ENCODE measurements at regions not wholly inside any gene's neighbourhood (a gene's known extent, or its start where the extent isn't known, plus 50 kb on each side); places are given as distances from the start of the nearest gene placed in this dataset.

GRCh38 chr1:222454782-222455181 lies 93.1 kb downstream of the HHIPL2 start:
- TF ChIP-seq CTCF (IDR thresholded peaks at IDR 0.05), result no peak
- no peak for TF ChIP-seq POLR2A (IDR thresholded peaks at IDR 0.05)

All from uterus (tissue), 2 donors.